PC-9 (cell line): ENCODE measurements at regions not wholly inside any gene's neighbourhood (a gene's known extent, or its start where the extent isn't known, plus 50 kb on each side); places are given as distances from the start of the nearest gene placed in this dataset.

Experiments used
- BruUV-seq: library from RNA; stranded (reverse); fragments of 400-500 nt; replicated peaks from 2 replicates; lab custom pipeline; 2021; lab: Mats Ljungman, UMichigan
- CTCF ChIA-PET: fragments of 300-600 bp; sonication (Branson Sonifier 250); formaldehyde crosslinking; loops from one replicate; lab custom pipeline; 2022; ENCODE audit warnings: antibody characterized with exemption; lab: Charles Lee
- POLR2A ChIA-PET: fragments of 300-600 bp; sonication (Branson Sonifier 250); formaldehyde crosslinking; loops from one replicate; lab custom pipeline; 2022; ENCODE audit warnings: antibody characterized with exemption; ENCODE audit not compliant: unreplicated experiment; lab: Charles Lee
- DNase-seq, 2 experiments: peaks; one replicate each; pipeline versions ENCODE4 v3.0.0 to v3.0.0-alpha.2; 2015 to 2022; ENCODE audit warnings: mixed read lengths in 1 of 2
- H2AFZ ChIP-seq: fragments of 200-600 bp; sonication (generic); 2 replicates; pipeline ENCODE4 v1.8.1; 2017; ENCODE audit warnings: antibody characterized with exemption
- H3F3A ChIP-seq: fragments of 200-600 bp; sonication (generic); 2 replicates; pipeline ENCODE4 v1.8.1; 2017; ENCODE audit warnings: antibody characterized with exemption, mild to moderate bottlenecking, low read depth; ENCODE audit not compliant: insufficient read depth
- H3K27ac ChIP-seq: fragments of 200-600 bp; sonication (generic); 2 replicates; pipeline ENCODE4 v1.6.1; 2016; ENCODE audit warnings: mixed run types
- H3K27me3 ChIP-seq: fragments of 200-600 bp; sonication (generic); 2 replicates; pipeline ENCODE4 v1.6.1; 2016; ENCODE audit warnings: low read depth, mixed run types; ENCODE audit not compliant: insufficient read depth
- H3K36me3 ChIP-seq: fragments of 200-600 bp; sonication (generic); 2 replicates; pipeline ENCODE4 v1.6.1; 2016; ENCODE audit warnings: low read depth, mixed run types
- H3K4me1 ChIP-seq: fragments of 200-600 bp; sonication (generic); replicated peaks from 2 replicates; pipeline ENCODE4 v1.6.1; 2016; ENCODE audit warnings: mixed run types; ENCODE audit not compliant: insufficient read depth
- H3K4me2 ChIP-seq: fragments of 200-600 bp; sonication (generic); 2 replicates; pipeline ENCODE4 v1.6.1; 2017; ENCODE audit warnings: mixed run types
- H3K4me3 ChIP-seq: fragments of 200-600 bp; sonication (generic); 2 replicates; pipeline ENCODE4 v1.6.1; 2016; ENCODE audit warnings: mixed run types
- H3K79me2 ChIP-seq: fragments of 200-600 bp; sonication (generic); 2 replicates; pipeline ENCODE4 v1.6.1; 2017; ENCODE audit warnings: low read depth, mixed run types
- H3K9me2 ChIP-seq: fragments of 200-600 bp; sonication (generic); 2 replicates; pipeline ENCODE4 v1.8.1; 2017; ENCODE audit warnings: mild to moderate bottlenecking; ENCODE audit not compliant: insufficient read depth
- H3K9me3 ChIP-seq: fragments of 200-600 bp; sonication (generic); 2 replicates; pipeline ENCODE4 v1.8.1; 2016; ENCODE audit warnings: low read depth; ENCODE audit not compliant: insufficient read depth
- H4K20me1 ChIP-seq: fragments of 200-600 bp; sonication (generic); 2 replicates; pipeline ENCODE4 v1.8.1; 2017; ENCODE audit not compliant: insufficient read depth
- EZH2 ChIP-seq: fragments of 200-600 bp; sonication (generic); IDR thresholded peaks from 2 replicates; pipeline ENCODE4 v1.8.0; 2017; ENCODE audit warnings: antibody characterized with exemption, low read depth
- intact Hi-C: fragments of 100-400 bp; cut with micrococcal nuclease; formaldehyde crosslinking; loops from one replicate; pipeline ENCODE4 v1.10.0; 2022; ENCODE audit not compliant: unreplicated experiment
- TF ChIP-seq, protein P1 (sequence below): fragments of 200-600 bp; sonication (generic); conservative IDR thresholded peaks from 2 replicates; pipeline ENCODE4 v1.6.1; 2017; ENCODE audit warnings: mixed run types, antibody characterized with exemption, mild to moderate bottlenecking, moderate library complexity

DNA sequence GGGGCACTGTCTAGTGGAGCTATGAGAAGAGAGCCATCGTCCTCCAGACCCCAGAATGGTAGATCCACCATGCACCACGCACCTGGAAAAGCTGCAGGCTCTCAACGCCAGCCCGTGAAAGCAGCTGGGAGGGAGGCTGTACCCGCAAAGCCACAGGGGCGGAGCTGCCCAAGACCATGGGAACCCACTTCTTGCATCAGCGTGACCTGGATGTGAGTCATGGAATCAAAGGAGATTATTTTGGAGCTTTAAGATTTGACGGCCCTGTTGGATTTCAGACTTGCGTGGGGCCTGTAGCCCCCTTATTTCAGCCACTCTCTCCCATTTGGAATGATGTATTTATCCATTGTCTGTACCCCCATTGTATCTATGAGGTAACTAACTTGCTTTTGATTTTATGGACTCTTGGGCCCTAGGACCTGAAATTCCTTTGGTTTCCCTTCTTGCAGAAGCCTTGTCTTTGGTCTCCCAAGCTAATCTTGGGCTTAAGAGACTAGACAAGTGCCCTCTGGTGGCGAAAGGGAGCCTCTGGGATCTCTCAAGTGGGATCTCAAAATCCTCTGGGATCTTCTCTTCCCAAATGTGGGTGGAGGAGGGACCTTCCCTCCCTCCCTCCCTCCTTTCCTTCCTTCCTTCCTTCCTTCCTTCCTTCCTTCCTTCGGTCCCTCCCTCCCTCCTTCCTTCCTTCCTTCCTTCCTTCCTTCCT lies 58.2 kb upstream of the HAPSTR1 start:
- H4K20me1 ChIP-seq: no peaks in the 10 kb centered on the region
- no peaks in the 10 kb centered on the region for H3K9me2 ChIP-seq
- TF ChIP-seq, protein P1, sequence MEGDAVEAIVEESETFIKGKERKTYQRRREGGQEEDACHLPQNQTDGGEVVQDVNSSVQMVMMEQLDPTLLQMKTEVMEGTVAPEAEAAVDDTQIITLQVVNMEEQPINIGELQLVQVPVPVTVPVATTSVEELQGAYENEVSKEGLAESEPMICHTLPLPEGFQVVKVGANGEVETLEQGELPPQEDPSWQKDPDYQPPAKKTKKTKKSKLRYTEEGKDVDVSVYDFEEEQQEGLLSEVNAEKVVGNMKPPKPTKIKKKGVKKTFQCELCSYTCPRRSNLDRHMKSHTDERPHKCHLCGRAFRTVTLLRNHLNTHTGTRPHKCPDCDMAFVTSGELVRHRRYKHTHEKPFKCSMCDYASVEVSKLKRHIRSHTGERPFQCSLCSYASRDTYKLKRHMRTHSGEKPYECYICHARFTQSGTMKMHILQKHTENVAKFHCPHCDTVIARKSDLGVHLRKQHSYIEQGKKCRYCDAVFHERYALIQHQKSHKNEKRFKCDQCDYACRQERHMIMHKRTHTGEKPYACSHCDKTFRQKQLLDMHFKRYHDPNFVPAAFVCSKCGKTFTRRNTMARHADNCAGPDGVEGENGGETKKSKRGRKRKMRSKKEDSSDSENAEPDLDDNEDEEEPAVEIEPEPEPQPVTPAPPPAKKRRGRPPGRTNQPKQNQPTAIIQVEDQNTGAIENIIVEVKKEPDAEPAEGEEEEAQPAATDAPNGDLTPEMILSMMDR: peak; percentile 69
- no peak for TF ChIP-seq EZH2
- H3K36me3 ChIP-seq: no peaks in the 10 kb centered on the region
- no peaks in the 10 kb centered on the region for H3K9me3 ChIP-seq
- H2AFZ ChIP-seq: no peak overlapping the region
- no peaks in the 10 kb centered on the region for H3K4me1 ChIP-seq
- no peaks in the 10 kb centered on the region for H3F3A ChIP-seq
- H3K79me2 ChIP-seq: no peaks in the 10 kb centered on the region
- no TSS peak for BruUV-seq
- intact Hi-C loops: no loop called here
- no peak overlapping the region for H3K27ac ChIP-seq
- ChIA-PET POLR2A (no interaction called here), CTCF (interaction anchor here (0.6 to 1.1 kb wide), 6 partner anchors 25 to 359 kb away, joined by 3 to 5 read pairs (median 4); no protein-coding TSS in a partner anchor)
- peak; percentile 26 to 59 for DNase-seq
- H3K27me3 ChIP-seq: no peaks in the 10 kb centered on the region
- H3K4me2 ChIP-seq: no peak overlapping the region
- no peak overlapping the region for H3K4me3 ChIP-seq

DNA sequence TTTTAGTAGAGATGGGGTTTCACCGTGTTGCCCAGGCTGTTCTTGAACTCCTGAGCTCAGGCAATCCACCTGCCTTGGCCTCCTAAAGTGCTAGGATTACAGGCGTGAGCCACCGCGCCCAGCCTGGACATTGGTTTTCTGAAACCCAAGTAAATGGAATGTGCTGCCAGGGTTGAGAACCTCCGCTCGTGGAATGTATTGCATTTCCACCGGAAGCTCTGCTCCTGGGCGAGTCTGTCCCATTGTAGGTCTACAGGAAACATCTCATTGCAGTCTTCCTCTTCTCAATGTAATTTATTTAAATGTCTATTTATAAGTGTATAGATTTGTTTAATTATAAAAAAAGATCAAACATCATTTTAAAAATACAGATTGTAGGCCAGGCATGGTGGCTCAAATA lies 57.4 kb upstream of the HAPSTR1 start:
- Histone ChIP-seq H3K79me2 (no peaks in the 10 kb centered on the region), H3K36me3 (no peaks in the 10 kb centered on the region), H3K4me2 (no peak overlapping the region), H3F3A (no peaks in the 10 kb centered on the region), H3K27me3 (no peaks in the 10 kb centered on the region), H3K9me3 (no peaks in the 10 kb centered on the region), H3K4me3 (no peak overlapping the region), H3K4me1 (no peaks in the 10 kb centered on the region), H3K9me2 (no peaks in the 10 kb centered on the region), H2AFZ (no peak overlapping the region), H4K20me1 (no peaks in the 10 kb centered on the region), H3K27ac (no peak overlapping the region)
- BruUV-seq: no TSS peak
- DNase-seq: no peak
- ChIA-PET POLR2A (no interaction called here), CTCF (interaction anchor here (0.6 to 1.1 kb wide), 2 partner anchors 25 to 98 kb away, joined by 4 read pairs; no protein-coding TSS in a partner anchor)
- intact Hi-C loops: no loop called here
- TF ChIP-seq EZH2: no peak
- TF ChIP-seq, protein P1: no peak

DNA sequence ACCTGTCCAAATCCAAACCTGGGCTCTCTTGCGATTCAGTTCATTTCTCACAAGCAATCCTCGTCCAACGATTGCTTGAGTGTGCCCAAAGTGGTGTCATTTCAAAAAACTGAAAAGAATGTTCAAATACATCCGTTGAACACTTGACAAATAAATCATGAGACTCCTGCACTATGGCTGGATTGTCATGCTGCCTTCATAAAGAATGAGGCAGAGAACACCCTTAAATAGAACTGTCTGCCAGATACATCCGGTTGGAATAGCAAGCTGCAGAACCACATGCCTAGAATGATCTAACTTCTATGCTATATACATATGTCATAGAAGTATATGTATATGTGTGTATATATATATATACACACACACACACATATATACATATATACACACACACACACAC lies 55.4 kb upstream of the HAPSTR1 start:
- intact Hi-C loops: no loop called here
- no peaks in the 10 kb centered on the region for H3K36me3 ChIP-seq
- H3K27me3 ChIP-seq: no peaks in the 10 kb centered on the region
- no TSS peak for BruUV-seq
- H3K4me1 ChIP-seq: no peaks in the 10 kb centered on the region
- no peaks in the 10 kb centered on the region for H3F3A ChIP-seq
- no peak overlapping the region for H2AFZ ChIP-seq
- H3K4me2 ChIP-seq: no peak overlapping the region
- no peak overlapping the region for H3K27ac ChIP-seq
- H3K9me3 ChIP-seq: no peaks in the 10 kb centered on the region
- no peaks in the 10 kb centered on the region for H4K20me1 ChIP-seq
- ChIA-PET POLR2A (no interaction called here), CTCF (no interaction called here)
- H3K79me2 ChIP-seq: no peaks in the 10 kb centered on the region
- no peak for DNase-seq
- TF ChIP-seq EZH2: no peak
- no peak overlapping the region for H3K4me3 ChIP-seq
- no peaks in the 10 kb centered on the region for H3K9me2 ChIP-seq
